Osteocyte (in vitro differentiated cells): ENCODE measurements at regions not wholly inside any gene's neighbourhood (a gene's known extent, or its start where the extent isn't known, plus 50 kb on each side); places are given as distances from the start of the nearest gene placed in this dataset.

ENCODE experiments used
- DNase-seq: peaks from one replicate; pipeline ENCODE4 v3.0.0; 2021; ENCODE audit warnings: mixed read lengths; ENCODE audit not compliant: unreplicated experiment; ENCODE audit errors: extremely low spot score
- H3K27ac Mint-ChIP-seq: one replicate; pipeline ENCODE4 v1.8.0; 2021; ENCODE audit warnings: mild to moderate bottlenecking, mixed read lengths; ENCODE audit not compliant: unreplicated experiment
- H3K27me3 Mint-ChIP-seq: one replicate; pipeline ENCODE4 v1.8.0; 2021; ENCODE audit warnings: mixed read lengths; ENCODE audit not compliant: unreplicated experiment
- H3K36me3 Mint-ChIP-seq: one replicate; pipeline ENCODE4 v1.8.0; 2021; ENCODE audit warnings: mixed read lengths; ENCODE audit not compliant: unreplicated experiment
- H3K4me1 Mint-ChIP-seq: one replicate; pipeline ENCODE4 v1.8.0; 2021; ENCODE audit warnings: mixed read lengths; ENCODE audit not compliant: unreplicated experiment
- H3K4me3 Mint-ChIP-seq: one replicate; pipeline ENCODE4 v1.8.0; 2021; ENCODE audit warnings: mild to moderate bottlenecking, moderate library complexity, mixed read lengths; ENCODE audit not compliant: unreplicated experiment
- H3K9me3 Mint-ChIP-seq: one replicate; pipeline ENCODE4 v1.8.0; 2021; ENCODE audit warnings: mixed read lengths; ENCODE audit not compliant: unreplicated experiment
- CTCF ChIP-seq: fragments of 200-600 bp; sonication (generic); IDR thresholded peaks from 2 replicates; pipeline ENCODE4 v1.5.0; 2021; ENCODE audit warnings: antibody characterized with exemption, mild to moderate bottlenecking, moderate library complexity

GRCh38 chr21:17976139-17976538 is 157.0 kb upstream of the C21orf91 start:
- Mint-ChIP-seq H3K27me3 (no peaks in the 10 kb centered on the region), H3K9me3 (peaks cover 21% of the 10 kb centered on the region), H3K4me1 (no peaks in the 10 kb centered on the region), H3K36me3 (no peaks in the 10 kb centered on the region), H3K4me3 (no peak overlapping the region), H3K27ac (no peak overlapping the region)
- TF ChIP-seq CTCF = no peak
- no peak for DNase-seq

DNA sequence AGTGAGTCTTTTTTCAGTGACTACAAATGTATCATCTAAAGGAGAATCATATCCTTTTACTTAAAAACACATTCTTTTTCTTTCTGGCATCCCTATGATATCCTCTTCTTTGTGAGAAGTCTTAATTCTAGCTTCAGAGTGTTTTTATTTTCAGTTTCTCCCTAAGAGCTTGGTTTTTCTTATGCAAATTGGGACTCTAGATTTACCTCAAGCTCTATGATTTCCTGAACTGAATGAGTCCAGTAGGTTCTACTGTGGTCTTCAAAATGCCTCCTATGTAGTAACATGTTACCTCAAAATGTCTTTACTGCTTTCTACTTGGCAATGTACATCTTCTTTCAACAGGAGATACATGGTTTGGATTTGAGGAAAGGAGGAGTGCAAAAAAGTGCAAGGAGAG is 148.2 kb upstream of the C21orf91 start:
- H3K27ac Mint-ChIP-seq = no peak overlapping the region
- no peak for TF ChIP-seq CTCF
- no peaks in the 10 kb centered on the region for H3K27me3 Mint-ChIP-seq
- no peak for DNase-seq
- no peak overlapping the region for H3K4me3 Mint-ChIP-seq
- H3K36me3 Mint-ChIP-seq = no peaks in the 10 kb centered on the region
- peaks cover 46% of the 10 kb centered on the region for H3K9me3 Mint-ChIP-seq
- no peaks in the 10 kb centered on the region for H3K4me1 Mint-ChIP-seq

DNA sequence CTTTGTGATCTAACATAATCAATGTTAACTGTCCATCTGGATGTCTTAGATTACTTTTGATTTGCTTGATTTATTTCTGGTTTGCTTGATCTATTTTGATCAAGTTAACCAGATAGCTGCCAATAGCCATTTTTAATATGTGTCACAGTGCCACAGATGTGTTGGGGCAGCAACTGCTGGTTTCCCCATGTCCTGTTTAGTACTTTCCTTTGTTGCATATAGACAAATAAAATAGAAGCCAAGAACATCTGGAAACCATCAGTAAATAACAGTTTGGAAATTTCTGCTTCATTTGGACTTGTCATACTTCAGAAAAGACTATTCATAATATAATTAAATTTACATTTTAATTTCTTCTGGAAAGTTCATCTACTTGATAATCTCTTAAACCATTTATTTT is 145.6 kb upstream of the C21orf91 start:
- no peaks in the 10 kb centered on the region for H3K27me3 Mint-ChIP-seq
- no peaks in the 10 kb centered on the region for H3K36me3 Mint-ChIP-seq
- H3K9me3 Mint-ChIP-seq = peaks cover 44% of the 10 kb centered on the region
- no peak overlapping the region for H3K4me3 Mint-ChIP-seq
- H3K27ac Mint-ChIP-seq = no peak overlapping the region
- no peaks in the 10 kb centered on the region for H3K4me1 Mint-ChIP-seq
- no peak for TF ChIP-seq CTCF
- no peak for DNase-seq

DNA sequence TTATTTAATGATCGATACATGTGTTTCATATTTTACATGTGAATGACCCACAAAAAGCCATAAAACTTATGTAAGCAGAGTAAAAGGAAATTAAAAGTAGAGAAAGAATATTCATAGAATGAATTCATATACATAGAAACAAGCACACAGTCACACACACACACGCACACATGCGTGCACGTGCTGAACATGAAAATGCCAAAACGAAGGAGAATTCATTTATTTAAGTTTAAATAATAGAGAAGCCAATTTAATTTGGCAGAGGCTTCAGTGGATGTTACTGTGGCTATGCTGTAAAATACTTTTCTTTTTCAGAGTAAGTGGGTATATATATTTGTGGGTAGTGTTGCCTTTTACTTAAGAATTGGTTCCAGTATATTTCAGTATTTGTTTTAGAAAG is 145.0 kb upstream of the C21orf91 start:
- no peak for TF ChIP-seq CTCF
- no peaks in the 10 kb centered on the region for H3K4me1 Mint-ChIP-seq
- no peak for DNase-seq
- H3K4me3 Mint-ChIP-seq = no peak overlapping the region
- H3K36me3 Mint-ChIP-seq = no peaks in the 10 kb centered on the region
- peaks cover 39% of the 10 kb centered on the region for H3K9me3 Mint-ChIP-seq
- no peaks in the 10 kb centered on the region for H3K27me3 Mint-ChIP-seq
- no peak overlapping the region for H3K27ac Mint-ChIP-seq

GRCh38 chr21:17950591-17950990 is 131.4 kb upstream of the C21orf91 start:
- H3K27me3 Mint-ChIP-seq = no peaks in the 10 kb centered on the region
- no peak overlapping the region for H3K4me3 Mint-ChIP-seq
- DNase-seq = no peak
- no peak for TF ChIP-seq CTCF
- peaks cover 24% of the 10 kb centered on the region for H3K9me3 Mint-ChIP-seq
- H3K36me3 Mint-ChIP-seq = no peaks in the 10 kb centered on the region
- no peaks in the 10 kb centered on the region for H3K4me1 Mint-ChIP-seq
- H3K27ac Mint-ChIP-seq = no peak overlapping the region
